Uterus (tissue), 3 donors: ENCODE measurements at regions not wholly inside any gene's neighbourhood (a gene's known extent, or its start where the extent isn't known, plus 50 kb on each side); places are given as distances from the start of the nearest gene placed in this dataset.

Source experiments
- DNase-seq, 2 donors: peaks; one replicate each; pipeline ENCODE4 v3.0.0-alpha.2; 2019 to 2020
- H3K27ac ChIP-seq, 2 donors: fragments of 200-600 bp; sonication (generic); 1 replicate in 1 of 2; 2 replicates in 1 of 2; pipeline ENCODE4 v1.5.1; 2016 to 2018
- H3K27me3 ChIP-seq, 2 donors: fragments of 200-600 bp; sonication (generic); one replicate each; pipeline ENCODE4 v1.5.1; 2018 to 2019; ENCODE audit warnings: control low read depth in 1 of 2
- H3K36me3 ChIP-seq, 2 donors: fragments of 200-600 bp; sonication (generic); one replicate each; pipeline ENCODE4 v1.5.1; 2019; ENCODE audit warnings: control low read depth in 1 of 2
- H3K4me1 ChIP-seq, 2 donors: fragments of 200-600 bp; sonication (generic); one replicate each; pipeline ENCODE4 v1.5.1; 2018 to 2019; ENCODE audit warnings: control low read depth in 1 of 2
- H3K4me3 ChIP-seq, 2 donors: fragments of 200-600 bp; sonication (generic); 1 replicate in 1 of 2; 2 replicates in 1 of 2; pipeline ENCODE4 v1.5.1; 2018 to 2019; ENCODE audit warnings: mild to moderate bottlenecking in 1 of 2
- H3K9me3 ChIP-seq, 2 donors: fragments of 200-600 bp; sonication (generic); one replicate each; pipeline ENCODE4 v1.5.1; 2019; ENCODE audit warnings: control low read depth in 1 of 2
- POLR2A ChIP-seq, 2 donors: fragments of 450-650 bp; IDR thresholded peaks; one replicate each; pipeline ENCODE4 v1.6.1; 2016; ENCODE audit warnings: antibody characterized with exemption in 2 of 2, mild to moderate bottlenecking in 1 of 2, moderate library complexity in 1 of 2
- intact Hi-C: fragments of 100-400 bp; cut with DNase I; formaldehyde crosslinking; loops from one replicate; pipeline ENCODE4 v1.15.1; 2023; ENCODE audit warnings: low total_unique reads
- TF ChIP-seq, protein P1 (sequence below), 4 experiments: fragments of 200-600 bp in 2 of 4; fragments of 450-650 bp in 2 of 4; sonication (generic) in 2 of 4; IDR thresholded peaks; one replicate each; pipeline ENCODE4 v1.5.1; 2016 to 2019; ENCODE audit warnings: antibody characterized with exemption in 4 of 4, mild to moderate bottlenecking in 2 of 4, moderate library complexity in 1 of 4
- donor health status: DM: yes; HTN: yes; CAD: no.

- Histone ChIP-seq H3K27ac (no peak overlapping the region), H3K4me1 (no peaks in the 10 kb centered on the region), H3K27me3 (no peaks in the 10 kb centered on the region), H3K36me3 (no peaks in the 10 kb centered on the region), H3K9me3 (no peaks in the 10 kb centered on the region), H3K4me3 (no peak overlapping the region)
- no peak for DNase-seq
- TF ChIP-seq, protein P1, sequence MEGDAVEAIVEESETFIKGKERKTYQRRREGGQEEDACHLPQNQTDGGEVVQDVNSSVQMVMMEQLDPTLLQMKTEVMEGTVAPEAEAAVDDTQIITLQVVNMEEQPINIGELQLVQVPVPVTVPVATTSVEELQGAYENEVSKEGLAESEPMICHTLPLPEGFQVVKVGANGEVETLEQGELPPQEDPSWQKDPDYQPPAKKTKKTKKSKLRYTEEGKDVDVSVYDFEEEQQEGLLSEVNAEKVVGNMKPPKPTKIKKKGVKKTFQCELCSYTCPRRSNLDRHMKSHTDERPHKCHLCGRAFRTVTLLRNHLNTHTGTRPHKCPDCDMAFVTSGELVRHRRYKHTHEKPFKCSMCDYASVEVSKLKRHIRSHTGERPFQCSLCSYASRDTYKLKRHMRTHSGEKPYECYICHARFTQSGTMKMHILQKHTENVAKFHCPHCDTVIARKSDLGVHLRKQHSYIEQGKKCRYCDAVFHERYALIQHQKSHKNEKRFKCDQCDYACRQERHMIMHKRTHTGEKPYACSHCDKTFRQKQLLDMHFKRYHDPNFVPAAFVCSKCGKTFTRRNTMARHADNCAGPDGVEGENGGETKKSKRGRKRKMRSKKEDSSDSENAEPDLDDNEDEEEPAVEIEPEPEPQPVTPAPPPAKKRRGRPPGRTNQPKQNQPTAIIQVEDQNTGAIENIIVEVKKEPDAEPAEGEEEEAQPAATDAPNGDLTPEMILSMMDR (IDR thresholded peaks at IDR 0.05), result no peak
- TF ChIP-seq POLR2A (IDR thresholded peaks at IDR 0.05), result no peak
- intact Hi-C loops, result no loop called here
Measured at GRCh38 chr11:123330948-123331347, 99.1 kb upstream of the GRAMD1B start.

DNA sequence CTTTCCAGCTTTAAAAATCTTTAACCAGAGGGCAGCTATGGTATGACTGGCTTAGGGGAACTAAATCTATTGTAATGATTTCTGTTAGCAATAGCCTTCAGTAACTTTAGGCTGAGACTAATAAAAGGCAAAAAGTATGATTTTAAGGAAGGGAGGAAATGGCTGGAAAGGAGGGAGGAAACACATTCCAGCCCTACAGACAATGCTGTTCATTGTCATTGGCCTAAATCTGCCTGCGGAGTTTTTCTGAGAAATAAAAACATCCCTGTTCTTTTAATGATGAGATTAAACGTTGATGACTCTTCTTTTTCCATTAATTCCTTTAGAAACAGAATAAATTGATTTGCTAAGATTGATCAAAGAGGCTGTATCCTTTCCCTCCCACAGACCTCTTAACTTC lies 99.6 kb upstream of the GRAMD1B start:
- DNase-seq, result no peak
- H3K9me3 ChIP-seq, result no peaks in the 10 kb centered on the region
- H3K27ac ChIP-seq, result no peak overlapping the region
- H3K36me3 ChIP-seq, result no peaks in the 10 kb centered on the region
- H3K4me1 ChIP-seq, result no peaks in the 10 kb centered on the region
- no peak overlapping the region for H3K4me3 ChIP-seq
- intact Hi-C loops, result no loop called here
- no peaks in the 10 kb centered on the region for H3K27me3 ChIP-seq
- TF ChIP-seq, protein P1 (IDR thresholded peaks at IDR 0.05), result no peak
- no peak for TF ChIP-seq POLR2A (IDR thresholded peaks at IDR 0.05)

- H3K36me3 ChIP-seq, result no peaks in the 10 kb centered on the region
- no peaks in the 10 kb centered on the region for H3K4me1 ChIP-seq
- intact Hi-C loops, result no loop called here
- H3K4me3 ChIP-seq, result no peak overlapping the region
- TF ChIP-seq, protein P1 (IDR thresholded peaks at IDR 0.05), result no peak
- no peak for TF ChIP-seq POLR2A (IDR thresholded peaks at IDR 0.05)
- no peaks in the 10 kb centered on the region for H3K9me3 ChIP-seq
- DNase-seq, result no peak
- no peaks in the 10 kb centered on the region for H3K27me3 ChIP-seq
- no peak overlapping the region for H3K27ac ChIP-seq
Measured at GRCh38 chr11:123330071-123330470, 100.0 kb upstream of the GRAMD1B start.

DNA sequence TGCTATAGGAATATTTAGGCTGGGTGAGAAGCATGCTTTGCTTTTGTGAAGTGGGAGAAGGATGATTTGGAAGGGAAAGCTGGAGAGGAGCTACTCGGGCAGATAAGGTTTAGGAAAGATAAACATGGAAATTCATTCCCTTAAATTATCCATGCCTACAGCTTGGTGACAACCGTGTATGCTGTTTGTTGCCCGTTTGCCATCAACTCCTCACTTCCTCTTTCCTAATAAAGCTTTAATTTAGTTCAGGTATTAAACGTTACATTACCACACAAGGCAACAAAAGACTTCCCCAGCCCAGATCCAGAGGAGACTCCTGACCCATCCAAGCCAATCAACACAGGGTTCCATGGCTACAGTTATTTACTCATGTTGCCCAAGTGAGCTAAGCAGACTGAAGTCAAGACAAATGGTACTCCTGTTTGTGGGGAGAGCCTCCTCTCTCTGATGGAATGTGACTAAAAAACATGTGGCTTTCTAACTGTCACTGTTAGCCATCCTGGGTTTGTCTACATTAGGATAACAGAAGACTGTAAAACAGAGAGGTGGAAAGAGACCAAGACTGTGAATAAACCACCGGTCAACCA lies 101.7 kb upstream of the GRAMD1B start:
- DNase-seq, result no peak
- intact Hi-C loops, result no loop called here
- TF ChIP-seq, protein P1 (IDR thresholded peaks at IDR 0.05), result no peak
- TF ChIP-seq POLR2A (IDR thresholded peaks at IDR 0.05), result no peak
- no peaks in the 10 kb centered on the region for H3K9me3 ChIP-seq
- no peak overlapping the region for H3K27ac ChIP-seq
- no peaks in the 10 kb centered on the region for H3K36me3 ChIP-seq
- H3K4me1 ChIP-seq, result no peaks in the 10 kb centered on the region
- H3K4me3 ChIP-seq, result no peak overlapping the region
- H3K27me3 ChIP-seq, result no peaks in the 10 kb centered on the region

- H3K27me3 ChIP-seq, result no peaks in the 10 kb centered on the region
- no peaks in the 10 kb centered on the region for H3K4me1 ChIP-seq
- no peak overlapping the region for H3K4me3 ChIP-seq
- DNase-seq, result no peak
- H3K36me3 ChIP-seq, result no peaks in the 10 kb centered on the region
- intact Hi-C loops, result no loop called here
- no peaks in the 10 kb centered on the region for H3K9me3 ChIP-seq
- no peak overlapping the region for H3K27ac ChIP-seq
- no peak for TF ChIP-seq POLR2A (IDR thresholded peaks at IDR 0.05)
- TF ChIP-seq, protein P1 (IDR thresholded peaks at IDR 0.05), result no peak
Measured at GRCh38 chr11:123325533-123325932, 104.5 kb upstream of the GRAMD1B start.
